ENCODE measurements at regions not wholly inside any gene's neighbourhood (a gene's known extent, or its start where the extent isn't known, plus 50 kb on each side); places are given as distances from the start of the nearest gene placed in this dataset.

DNA sequence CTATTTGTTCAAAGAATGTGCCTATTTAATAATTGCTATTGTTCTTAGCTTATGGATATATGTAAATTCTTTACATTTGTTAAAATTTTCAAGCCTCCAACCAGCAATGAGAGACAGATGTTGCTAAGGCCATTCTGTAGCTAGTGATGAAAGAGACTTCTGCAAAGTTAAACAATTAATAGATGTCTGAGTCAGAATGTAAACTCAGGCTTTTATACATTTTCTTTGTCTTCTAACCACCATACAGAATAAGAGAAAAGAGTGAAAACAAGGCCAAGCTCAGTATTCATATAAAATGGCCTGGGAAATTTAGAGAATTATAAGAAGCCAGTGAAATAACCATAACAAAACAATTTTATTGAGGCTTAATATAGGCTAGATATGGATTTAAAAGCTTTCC lies 1102.3 kb upstream of the SEL1L start:
- H3K4me3 ChIP-seq (ENCODE audit: low read depth, low read length), result no peak overlapping the region
- TF ChIP-seq, protein P1, sequence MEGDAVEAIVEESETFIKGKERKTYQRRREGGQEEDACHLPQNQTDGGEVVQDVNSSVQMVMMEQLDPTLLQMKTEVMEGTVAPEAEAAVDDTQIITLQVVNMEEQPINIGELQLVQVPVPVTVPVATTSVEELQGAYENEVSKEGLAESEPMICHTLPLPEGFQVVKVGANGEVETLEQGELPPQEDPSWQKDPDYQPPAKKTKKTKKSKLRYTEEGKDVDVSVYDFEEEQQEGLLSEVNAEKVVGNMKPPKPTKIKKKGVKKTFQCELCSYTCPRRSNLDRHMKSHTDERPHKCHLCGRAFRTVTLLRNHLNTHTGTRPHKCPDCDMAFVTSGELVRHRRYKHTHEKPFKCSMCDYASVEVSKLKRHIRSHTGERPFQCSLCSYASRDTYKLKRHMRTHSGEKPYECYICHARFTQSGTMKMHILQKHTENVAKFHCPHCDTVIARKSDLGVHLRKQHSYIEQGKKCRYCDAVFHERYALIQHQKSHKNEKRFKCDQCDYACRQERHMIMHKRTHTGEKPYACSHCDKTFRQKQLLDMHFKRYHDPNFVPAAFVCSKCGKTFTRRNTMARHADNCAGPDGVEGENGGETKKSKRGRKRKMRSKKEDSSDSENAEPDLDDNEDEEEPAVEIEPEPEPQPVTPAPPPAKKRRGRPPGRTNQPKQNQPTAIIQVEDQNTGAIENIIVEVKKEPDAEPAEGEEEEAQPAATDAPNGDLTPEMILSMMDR (IDR thresholded peaks at IDR 0.05; ENCODE audit: low read depth, low read length), result no peak

DNA sequence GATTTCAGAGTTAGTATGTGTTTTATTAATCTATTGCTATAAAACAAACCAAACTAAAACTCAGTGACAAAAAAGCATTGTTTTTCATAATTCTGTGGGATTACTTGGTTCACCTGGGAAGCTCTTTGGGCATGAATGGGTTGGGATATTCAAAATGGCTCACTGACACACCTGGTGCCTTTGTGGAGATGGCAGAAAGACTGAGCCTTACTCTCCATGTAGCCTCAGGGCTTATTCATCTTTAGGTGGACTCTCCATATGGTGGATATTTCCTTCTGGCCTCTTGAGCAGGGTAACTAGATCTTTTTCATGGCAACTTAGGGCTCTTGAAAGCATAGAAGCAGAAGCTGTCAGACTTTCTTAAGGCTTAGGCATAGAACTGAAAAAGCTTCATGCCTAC lies 1102.8 kb upstream of the SEL1L start:
- TF ChIP-seq, protein P1 (IDR thresholded peaks at IDR 0.05; ENCODE audit: low read depth, low read length), result no peak
- no peak overlapping the region for H3K4me3 ChIP-seq (ENCODE audit: low read depth, low read length)

DNA sequence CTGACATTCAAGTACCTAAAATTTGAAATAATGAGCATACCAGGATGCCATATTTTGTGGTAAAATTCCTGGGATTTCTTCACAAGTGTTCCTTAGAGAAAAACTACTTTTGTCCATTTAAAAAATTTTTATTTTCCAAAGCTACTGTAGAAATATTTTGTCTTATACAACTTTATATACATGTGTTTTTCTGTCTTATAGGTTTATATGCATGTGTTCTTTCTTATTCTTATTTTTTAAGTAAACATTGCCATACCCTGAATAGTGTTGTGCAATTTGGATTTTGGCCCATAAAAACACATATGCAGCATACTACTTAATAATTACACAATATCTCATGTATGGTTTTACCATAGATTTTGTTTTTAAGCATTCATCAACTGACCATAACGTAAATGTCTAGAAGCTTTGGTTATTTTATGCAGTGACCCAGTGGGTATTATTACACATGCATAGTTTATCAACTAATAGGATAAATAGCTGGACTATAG lies 1107.4 kb upstream of the SEL1L start:
- TF ChIP-seq, protein P1 (IDR thresholded peaks at IDR 0.05; ENCODE audit: low read depth, low read length), result no peak
- H3K4me3 ChIP-seq (ENCODE audit: low read depth, low read length), result no peak overlapping the region

DNA sequence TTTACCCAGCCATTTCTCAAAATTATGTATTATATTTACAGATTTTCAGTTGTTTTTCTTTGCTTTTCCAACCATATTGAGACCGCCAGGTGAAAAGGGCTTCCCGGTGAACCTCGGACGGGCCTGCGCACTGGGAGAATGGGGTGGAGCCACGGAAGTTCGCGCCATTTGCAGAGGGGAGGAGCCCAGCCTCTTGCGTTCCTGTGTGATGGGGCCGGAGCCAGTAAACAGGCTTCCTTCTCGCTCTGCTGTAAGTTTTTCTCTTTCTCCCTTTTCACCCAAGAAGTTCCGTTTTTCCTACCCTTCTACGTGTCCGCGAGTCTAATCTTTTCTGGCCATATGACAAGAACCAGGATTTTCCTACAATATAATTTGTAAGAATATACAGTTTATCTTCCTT lies 1108.8 kb upstream of the SEL1L start:
- H3K4me3 ChIP-seq (ENCODE audit: low read depth, low read length), result no peak overlapping the region

DNA sequence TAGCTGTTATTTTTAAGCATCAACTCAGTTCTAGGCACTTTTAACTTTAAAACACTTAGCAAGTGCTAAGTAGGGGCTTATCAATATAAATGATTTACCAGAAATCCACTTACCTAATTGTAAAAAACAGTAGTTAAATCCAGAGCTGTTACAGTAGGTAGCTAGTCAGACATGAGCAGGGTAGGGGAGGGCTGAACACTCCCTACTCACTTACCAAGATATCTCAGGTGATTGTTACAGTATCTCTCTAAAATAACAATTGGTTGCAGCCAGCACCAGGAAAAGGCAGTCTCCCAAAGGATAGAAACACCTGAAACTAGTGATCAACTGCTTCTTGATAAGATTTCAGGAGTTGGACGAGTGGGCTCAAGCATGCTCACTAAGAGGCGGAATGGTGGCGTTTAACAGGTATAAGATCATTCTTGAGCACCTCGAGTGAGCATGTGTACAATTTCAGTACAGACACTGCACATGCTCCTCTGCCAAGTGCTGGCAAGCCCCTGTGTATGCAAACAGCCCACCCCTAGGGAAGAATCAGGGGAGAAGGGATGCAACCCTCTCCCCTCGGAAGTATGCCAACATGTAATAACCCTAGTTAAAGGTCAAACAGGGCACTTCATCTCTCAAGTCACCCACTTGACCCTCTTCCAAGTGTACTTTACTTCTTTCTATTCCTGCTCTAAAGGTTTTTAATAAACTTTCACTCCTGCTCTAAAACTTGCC lies 1113.6 kb upstream of the SEL1L start:
- no peak overlapping the region for H3K4me3 ChIP-seq (ENCODE audit: low read depth, low read length)
- TF ChIP-seq, protein P1 (IDR thresholded peaks at IDR 0.05; ENCODE audit: low read depth, low read length), result no peak

More for the DNA sequence above, 1108.8 kb upstream of the SEL1L start:
- TF ChIP-seq, protein P1 (IDR thresholded peaks at IDR 0.05; ENCODE audit: low read depth, low read length), result no peak

DNA sequence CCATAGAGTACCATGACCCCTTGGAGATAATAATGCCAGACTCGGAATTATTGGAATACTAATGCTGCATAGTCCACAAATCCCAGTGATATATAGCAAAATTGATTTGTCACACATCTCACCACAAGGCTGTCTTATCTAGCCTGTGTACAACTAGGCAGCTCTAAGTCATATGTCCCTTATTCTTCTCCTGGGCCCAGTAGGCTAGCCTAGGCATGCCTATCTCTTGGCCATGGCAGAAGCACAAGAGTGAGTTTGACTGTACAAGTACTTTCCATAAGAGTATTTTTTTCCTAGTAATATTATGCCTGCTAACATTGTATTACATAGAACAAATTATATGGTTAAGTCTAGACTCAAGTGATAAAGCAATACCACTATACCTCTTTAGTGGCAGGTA lies 1122.1 kb upstream of the SEL1L start:
- TF ChIP-seq, protein P1 (IDR thresholded peaks at IDR 0.05; ENCODE audit: low read depth, low read length), result no peak
- H3K4me3 ChIP-seq (ENCODE audit: low read depth, low read length), result no peak overlapping the region

DNA sequence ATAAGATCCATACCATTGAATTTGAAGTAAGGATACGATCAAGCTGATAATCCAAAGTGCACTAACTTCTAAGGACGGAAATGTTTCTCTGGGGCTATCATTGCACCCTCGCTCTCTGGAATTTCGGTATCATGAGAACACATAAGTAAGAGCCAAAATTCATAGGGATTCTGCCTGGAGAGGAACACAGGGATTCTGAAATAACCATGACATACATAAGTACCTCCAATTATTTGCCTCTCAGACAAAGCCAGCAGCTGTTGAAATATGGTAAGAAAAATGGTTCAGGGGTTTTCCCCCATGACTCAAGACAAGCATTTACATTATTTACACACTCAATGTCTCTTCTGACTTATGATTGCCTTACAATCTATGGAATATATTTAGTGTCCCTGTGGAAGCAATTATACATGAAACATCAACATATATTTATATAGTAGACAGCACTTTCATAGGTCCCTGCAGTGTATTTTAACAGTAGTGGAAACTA lies 1123.6 kb upstream of the SEL1L start:
- TF ChIP-seq, protein P1 (IDR thresholded peaks at IDR 0.05; ENCODE audit: low read depth, low read length), result no peak
- no peak overlapping the region for H3K4me3 ChIP-seq (ENCODE audit: low read depth, low read length)

Measured in WI38 (cell line).